PC-9 (cell line): ENCODE measurements at regions not wholly inside any gene's neighbourhood (a gene's known extent, or its start where the extent isn't known, plus 50 kb on each side); places are given as distances from the start of the nearest gene placed in this dataset.

Experiments
- EZH2 ChIP-seq: fragments of 200-600 bp; sonication (generic); IDR thresholded peaks from 2 replicates; pipeline ENCODE4 v1.8.0; 2017; ENCODE audit warnings: antibody characterized with exemption, low read depth
- TF ChIP-seq, protein P1 (sequence below): fragments of 200-600 bp; sonication (generic); conservative IDR thresholded peaks from 2 replicates; pipeline ENCODE4 v1.6.1; 2017; ENCODE audit warnings: mixed run types, antibody characterized with exemption, mild to moderate bottlenecking, moderate library complexity

DNA sequence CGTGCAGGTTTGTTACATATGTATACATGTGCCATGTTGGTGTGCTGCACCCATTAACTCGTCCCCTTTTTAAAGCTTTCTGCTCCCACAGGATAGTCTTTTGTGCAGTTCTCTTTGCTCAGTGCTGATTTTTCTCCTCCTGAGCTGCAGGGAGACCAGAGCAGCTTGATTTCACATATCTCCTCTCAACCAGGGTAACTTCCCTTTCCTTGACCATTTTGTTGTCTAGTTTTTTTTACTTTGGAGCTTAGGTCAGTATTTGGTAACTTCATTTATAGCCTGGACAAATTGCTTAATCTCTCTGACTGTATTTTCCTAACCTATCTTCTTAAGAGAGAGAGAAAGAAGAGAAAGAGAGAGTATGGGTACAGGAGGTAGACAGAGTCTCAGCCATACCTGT is 137.1 kb upstream of the ZNF366 start:
- TF ChIP-seq, protein P1, sequence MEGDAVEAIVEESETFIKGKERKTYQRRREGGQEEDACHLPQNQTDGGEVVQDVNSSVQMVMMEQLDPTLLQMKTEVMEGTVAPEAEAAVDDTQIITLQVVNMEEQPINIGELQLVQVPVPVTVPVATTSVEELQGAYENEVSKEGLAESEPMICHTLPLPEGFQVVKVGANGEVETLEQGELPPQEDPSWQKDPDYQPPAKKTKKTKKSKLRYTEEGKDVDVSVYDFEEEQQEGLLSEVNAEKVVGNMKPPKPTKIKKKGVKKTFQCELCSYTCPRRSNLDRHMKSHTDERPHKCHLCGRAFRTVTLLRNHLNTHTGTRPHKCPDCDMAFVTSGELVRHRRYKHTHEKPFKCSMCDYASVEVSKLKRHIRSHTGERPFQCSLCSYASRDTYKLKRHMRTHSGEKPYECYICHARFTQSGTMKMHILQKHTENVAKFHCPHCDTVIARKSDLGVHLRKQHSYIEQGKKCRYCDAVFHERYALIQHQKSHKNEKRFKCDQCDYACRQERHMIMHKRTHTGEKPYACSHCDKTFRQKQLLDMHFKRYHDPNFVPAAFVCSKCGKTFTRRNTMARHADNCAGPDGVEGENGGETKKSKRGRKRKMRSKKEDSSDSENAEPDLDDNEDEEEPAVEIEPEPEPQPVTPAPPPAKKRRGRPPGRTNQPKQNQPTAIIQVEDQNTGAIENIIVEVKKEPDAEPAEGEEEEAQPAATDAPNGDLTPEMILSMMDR = no peak
- no peak for TF ChIP-seq EZH2
